ENCODE measurements at regions not wholly inside any gene's neighbourhood (a gene's known extent, or its start where the extent isn't known, plus 50 kb on each side); places are given as distances from the start of the nearest gene placed in this dataset.

DNA sequence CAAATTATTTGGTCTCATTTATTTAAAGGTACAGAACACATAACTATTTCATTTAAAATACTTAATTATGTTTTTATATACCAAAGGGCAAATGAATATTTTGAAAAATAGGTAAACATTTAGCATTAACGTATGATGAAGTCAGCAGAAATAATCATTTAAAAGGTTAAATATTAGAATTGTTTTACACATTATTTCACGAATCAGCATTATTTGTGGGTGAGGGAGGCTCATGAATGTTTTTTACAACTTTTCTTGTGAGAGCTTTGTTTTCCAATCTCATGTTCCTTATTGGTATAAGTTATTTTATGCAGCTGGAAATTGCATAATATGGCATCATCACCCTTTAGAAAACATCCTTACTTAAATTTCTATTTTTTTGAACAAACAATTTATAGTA, 73.9 kb upstream of the FSTL5 start:
- no peak for TF ChIP-seq POLR2AphosphoS5 (IDR thresholded peaks at IDR 0.05; ENCODE audit: low read depth, low read length)
- TF ChIP-seq POLR2A (IDR thresholded peaks at IDR 0.05; ENCODE audit: low read depth, low read length), result no peak
